PC-3 (cell line): ENCODE measurements at regions not wholly inside any gene's neighbourhood (a gene's known extent, or its start where the extent isn't known, plus 50 kb on each side); places are given as distances from the start of the nearest gene placed in this dataset.

Experiments
- ATAC-seq: fragments of 200-7000 bp; cut with Tn5 transposase; 2 replicates; pipeline ENCODE4 v1.9.1; 2020; ENCODE audit warnings: mild to moderate bottlenecking, moderate library complexity
- BruUV-seq: library from RNA; stranded (reverse); fragments of 400-500 nt; replicated peaks from 2 replicates; lab custom pipeline; 2021; lab: Mats Ljungman, UMichigan
- CTCF ChIA-PET: fragments of 300-600 bp; sonication (Branson Sonifier 250); formaldehyde crosslinking; loops from one replicate; lab custom pipeline; 2022; ENCODE audit warnings: antibody characterized with exemption; lab: Charles Lee
- POLR2A ChIA-PET: fragments of 300-600 bp; sonication (Branson Sonifier 250); formaldehyde crosslinking; loops from one replicate; lab custom pipeline; 2022; ENCODE audit warnings: antibody characterized with exemption; ENCODE audit not compliant: unreplicated experiment; lab: Charles Lee
- DNase-seq: peaks from one replicate; pipeline ENCODE4 v3.0.0-alpha.2; 2015
- H2AFZ ChIP-seq: fragments of 300-600 bp; sonication (generic); 2 replicates; pipeline ENCODE4 v1.6.0; 2016; ENCODE audit warnings: antibody characterized with exemption, low read length
- H3F3A ChIP-seq: fragments of 300-600 bp; sonication (generic); one replicate; pipeline ENCODE4 v1.6.0; 2017; ENCODE audit warnings: antibody characterized with exemption, low read length, control low read depth, mild to moderate bottlenecking; ENCODE audit not compliant: unreplicated experiment
- H3K27ac ChIP-seq: fragments of 300-600 bp; sonication (generic); 2 replicates; pipeline ENCODE4 v1.5.1; 2016; ENCODE audit warnings: mild to moderate bottlenecking, low read length
- H3K27me3 ChIP-seq: fragments of 300-600 bp; sonication (generic); 2 replicates; pipeline ENCODE4 v1.6.1; 2016; ENCODE audit warnings: low read length, mixed read lengths
- H3K36me3 ChIP-seq: fragments of 300-600 bp; sonication (generic); 2 replicates; pipeline ENCODE4 v1.6.1; 2016; ENCODE audit warnings: low read depth, mixed run types, low read length, mixed read lengths
- H3K4me1 ChIP-seq: fragments of 300-600 bp; sonication (generic); 2 replicates; pipeline ENCODE4 v1.5.1; 2016; ENCODE audit warnings: low read length; ENCODE audit not compliant: insufficient read depth
- H3K4me2 ChIP-seq: fragments of 300-600 bp; sonication (generic); 2 replicates; pipeline ENCODE4 v1.6.0; 2016; ENCODE audit warnings: low read length
- H3K4me3 ChIP-seq: fragments of 300-600 bp; sonication (generic); 2 replicates; pipeline ENCODE4 v1.5.1; 2016; ENCODE audit warnings: mild to moderate bottlenecking, low read length, mixed read lengths
- H3K79me2 ChIP-seq: fragments of 300-600 bp; sonication (generic); 2 replicates; pipeline ENCODE4 v1.6.1; 2017; ENCODE audit warnings: low read length, mixed read lengths
- H3K9ac ChIP-seq: fragments of 300-600 bp; sonication (generic); 2 replicates; pipeline ENCODE4 v1.6.0; 2016; ENCODE audit warnings: mild to moderate bottlenecking, low read length
- H3K9me2 ChIP-seq: fragments of 300-600 bp; sonication (generic); replicated peaks from 2 replicates; pipeline ENCODE4 v1.6.1; 2016; ENCODE audit warnings: mixed run types, low read length, mixed read lengths
- H3K9me3 ChIP-seq: fragments of 300-600 bp; sonication (generic); 2 replicates; pipeline ENCODE4 v1.6.1; 2016; ENCODE audit warnings: low read length, mixed read lengths
- H4K20me1 ChIP-seq: fragments of 300-600 bp; sonication (generic); 2 replicates; pipeline ENCODE4 v1.6.1; 2016; ENCODE audit warnings: low read length, mixed read lengths
- EZH2 ChIP-seq: fragments of 300-600 bp; sonication (generic); IDR thresholded peaks from one replicate; pipeline ENCODE4 v1.6.1; 2017; ENCODE audit warnings: antibody characterized with exemption, mild to moderate bottlenecking, low read length; ENCODE audit not compliant: unreplicated experiment
- EZH2phosphoT487 ChIP-seq: fragments of 300-600 bp; sonication (generic); IDR thresholded peaks from 2 replicates; pipeline ENCODE4 v1.6.1; 2018; ENCODE audit warnings: mild to moderate bottlenecking, antibody characterized with exemption, low read length, borderline replicate concordance
- intact Hi-C: fragments of 100-400 bp; cut with micrococcal nuclease; formaldehyde crosslinking; loops from 2 replicates; pipeline ENCODE4 v1.9.0; 2023
- TF ChIP-seq, protein P1 (sequence below): fragments of 300-600 bp; sonication (generic); conservative IDR thresholded peaks from 2 replicates; pipeline ENCODE4 v1.5.1; 2017; ENCODE audit warnings: antibody characterized with exemption, low read depth, mild to moderate bottlenecking, low read length

DNA sequence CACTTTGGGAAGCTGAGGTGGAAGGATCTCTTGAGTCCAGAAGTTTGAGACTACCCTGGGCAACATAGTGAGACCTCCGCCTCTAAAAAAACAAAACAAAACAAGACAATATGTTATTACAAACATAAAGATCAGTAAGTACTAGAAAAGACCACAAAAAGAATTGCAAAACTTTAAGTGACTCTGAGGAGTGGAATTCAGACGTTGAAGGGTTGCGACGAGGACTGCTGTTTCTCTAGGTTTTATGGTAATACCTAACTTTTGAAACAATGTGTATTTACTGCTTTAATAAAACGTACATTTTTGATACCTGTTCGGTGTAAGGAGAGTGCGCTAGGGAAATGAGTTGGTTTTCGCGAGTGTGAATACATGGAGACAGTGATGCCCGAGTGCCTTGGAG is 250.4 kb downstream of the GATA3 start:
- Histone ChIP-seq H3K9ac (no peak overlapping the region), H3K9me2 (no peaks in the 10 kb centered on the region), H4K20me1 (no peaks in the 10 kb centered on the region), H2AFZ (no peak overlapping the region), H3K79me2 (no peaks in the 10 kb centered on the region), H3K4me3 (no peak overlapping the region), H3K36me3 (no peaks in the 10 kb centered on the region), H3K27me3 (peaks cover 56% of the 10 kb centered on the region), H3K4me1 (peaks cover 9% of the 10 kb centered on the region; the same call in 1 of the 2 replicates), H3K4me2 (no peak overlapping the region), H3K27ac (no peak overlapping the region), H3F3A (no peaks in the 10 kb centered on the region), H3K9me3 (no peaks in the 10 kb centered on the region)
- ChIA-PET POLR2A (no interaction called here), CTCF (no interaction called here)
- BruUV-seq = no TSS peak
- TF ChIP-seq EZH2phosphoT487 (no peak), EZH2 (no peak)
- TF ChIP-seq, protein P1, sequence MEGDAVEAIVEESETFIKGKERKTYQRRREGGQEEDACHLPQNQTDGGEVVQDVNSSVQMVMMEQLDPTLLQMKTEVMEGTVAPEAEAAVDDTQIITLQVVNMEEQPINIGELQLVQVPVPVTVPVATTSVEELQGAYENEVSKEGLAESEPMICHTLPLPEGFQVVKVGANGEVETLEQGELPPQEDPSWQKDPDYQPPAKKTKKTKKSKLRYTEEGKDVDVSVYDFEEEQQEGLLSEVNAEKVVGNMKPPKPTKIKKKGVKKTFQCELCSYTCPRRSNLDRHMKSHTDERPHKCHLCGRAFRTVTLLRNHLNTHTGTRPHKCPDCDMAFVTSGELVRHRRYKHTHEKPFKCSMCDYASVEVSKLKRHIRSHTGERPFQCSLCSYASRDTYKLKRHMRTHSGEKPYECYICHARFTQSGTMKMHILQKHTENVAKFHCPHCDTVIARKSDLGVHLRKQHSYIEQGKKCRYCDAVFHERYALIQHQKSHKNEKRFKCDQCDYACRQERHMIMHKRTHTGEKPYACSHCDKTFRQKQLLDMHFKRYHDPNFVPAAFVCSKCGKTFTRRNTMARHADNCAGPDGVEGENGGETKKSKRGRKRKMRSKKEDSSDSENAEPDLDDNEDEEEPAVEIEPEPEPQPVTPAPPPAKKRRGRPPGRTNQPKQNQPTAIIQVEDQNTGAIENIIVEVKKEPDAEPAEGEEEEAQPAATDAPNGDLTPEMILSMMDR = no peak
- DNase-seq = no peak
- intact Hi-C loops = no loop called here
- ATAC-seq = no peak

DNA sequence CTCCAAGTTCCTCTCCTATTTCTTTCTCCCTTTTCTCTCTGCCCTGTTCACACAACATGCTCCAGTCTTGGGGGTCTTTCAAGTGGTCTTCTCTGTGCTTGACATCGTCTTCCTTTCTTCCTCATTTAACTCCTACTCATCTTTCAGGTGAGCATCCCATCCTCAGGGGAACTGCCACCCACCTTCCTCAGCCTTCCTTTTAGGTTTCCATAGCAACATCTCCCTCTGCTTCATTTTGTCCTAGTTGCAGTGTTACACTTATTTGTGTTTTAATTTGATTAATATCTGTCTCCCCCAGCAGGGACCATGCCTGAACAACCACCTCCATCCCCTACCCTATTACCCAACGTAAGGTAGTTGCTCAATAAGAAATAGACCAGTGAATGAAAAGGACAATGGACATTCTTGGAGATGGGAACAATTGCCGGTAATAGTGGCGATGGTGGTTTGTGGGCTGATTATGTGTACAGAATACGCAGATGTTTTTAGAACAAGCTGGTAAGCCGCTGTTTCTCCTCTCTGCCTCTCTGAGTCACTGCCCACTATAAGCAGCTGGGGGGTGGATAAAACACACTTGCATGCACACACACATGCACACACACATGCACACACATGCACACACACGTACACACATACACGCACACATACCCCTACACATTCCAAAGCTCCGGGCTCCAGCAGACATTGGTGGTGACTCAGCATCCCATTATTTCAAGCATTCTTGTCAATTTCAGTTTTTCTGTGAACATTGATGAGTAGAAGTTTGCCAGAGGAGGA is 251.6 kb downstream of the GATA3 start:
- Histone ChIP-seq H3K36me3 (no peaks in the 10 kb centered on the region), H2AFZ (no peak overlapping the region), H3K27ac (no peak overlapping the region), H3K9ac (no peak overlapping the region), H3K4me3 (no peak overlapping the region), H3K27me3 (peaks cover 45% of the 10 kb centered on the region), H3K9me3 (no peaks in the 10 kb centered on the region), H3K4me2 (peak overlapping the region; percentile 19; the same call in 1 of the 2 replicates), H4K20me1 (no peaks in the 10 kb centered on the region), H3K79me2 (no peaks in the 10 kb centered on the region), H3K4me1 (peaks cover 9% of the 10 kb centered on the region; the same call in 1 of the 2 replicates), H3K9me2 (no peaks in the 10 kb centered on the region), H3F3A (no peaks in the 10 kb centered on the region)
- CTCF ChIA-PET = no interaction called here
- no peak for ATAC-seq
- POLR2A ChIA-PET = no interaction called here
- DNase-seq = no peak
- no peak for TF ChIP-seq EZH2
- TF ChIP-seq, protein P1 = no peak
- no peak for TF ChIP-seq EZH2phosphoT487
- intact Hi-C loops = no loop called here
- no TSS peak for BruUV-seq
